Caco-2 (cell line): ENCODE measurements at regions not wholly inside any gene's neighbourhood (a gene's known extent, or its start where the extent isn't known, plus 50 kb on each side); places are given as distances from the start of the nearest gene placed in this dataset.

ENCODE experiments used
- BruUV-seq: library from RNA; stranded (reverse); fragments of 400-500 nt; replicated peaks from 2 replicates; lab custom pipeline; 2021; lab: Mats Ljungman, UMichigan
- CTCF ChIA-PET: fragments of 300-600 bp; sonication (Branson Sonifier 250); formaldehyde crosslinking; loops from one replicate; lab custom pipeline; 2022; ENCODE audit warnings: antibody characterized with exemption; lab: Charles Lee
- POLR2A ChIA-PET: fragments of 300-600 bp; sonication (Branson Sonifier 250); formaldehyde crosslinking; loops from one replicate; lab custom pipeline; 2022; ENCODE audit warnings: antibody characterized with exemption; lab: Charles Lee
- DNase-seq, 2 experiments: peaks; one replicate each; pipeline versions ENCODE4 v3.0.0 to v3.0.0-alpha.2; 2020 to 2022
- H3K27me3 ChIP-seq: replicated peaks from 2 replicates; pipeline ENCODE4 v1.6.0; 2011; ENCODE audit warnings: low read length; ENCODE audit not compliant: control insufficient read depth, insufficient read depth
- H3K36me3 ChIP-seq: 2 replicates; pipeline ENCODE4 v1.5.1; 2011; ENCODE audit warnings: low read length; ENCODE audit not compliant: control insufficient read depth, insufficient read depth
- H3K4me1 ChIP-seq: fragments of 250-450 bp; sonication (Bioruptor Pico); 2 replicates; pipeline ENCODE4 v1.5.1; 2020; ENCODE audit warnings: mild to moderate bottlenecking
- H3K4me3 ChIP-seq: 2 replicates; pipeline ENCODE4 v1.5.1; 2011; ENCODE audit warnings: low read depth, mild to moderate bottlenecking, control low read depth, low read length
- H3K9me3 ChIP-seq: fragments of 250-450 bp; sonication (Bioruptor Pico); 2 replicates; pipeline ENCODE4 v1.5.1; 2020; ENCODE audit warnings: mild to moderate bottlenecking, moderate library complexity
- H3K27ac Mint-ChIP-seq: one replicate; pipeline ENCODE4 v1.8.0; 2022; ENCODE audit warnings: mixed read lengths; ENCODE audit not compliant: unreplicated experiment
- H3K27me3 Mint-ChIP-seq: one replicate; pipeline ENCODE4 v1.8.0; 2022; ENCODE audit warnings: mixed read lengths; ENCODE audit not compliant: insufficient read depth, unreplicated experiment
- H3K36me3 Mint-ChIP-seq: one replicate; pipeline ENCODE4 v1.8.0; 2022; ENCODE audit warnings: mild to moderate bottlenecking, mixed read lengths; ENCODE audit not compliant: insufficient read depth, unreplicated experiment
- H3K4me1 Mint-ChIP-seq: one replicate; pipeline ENCODE4 v1.8.0; 2022; ENCODE audit warnings: low read depth, mixed read lengths; ENCODE audit not compliant: unreplicated experiment
- H3K4me3 Mint-ChIP-seq: one replicate; pipeline ENCODE4 v1.8.0; 2022; ENCODE audit warnings: mild to moderate bottlenecking, moderate library complexity, mixed read lengths; ENCODE audit not compliant: unreplicated experiment
- H3K9me3 Mint-ChIP-seq: one replicate; pipeline ENCODE4 v1.8.0; 2022; ENCODE audit warnings: mixed read lengths; ENCODE audit not compliant: unreplicated experiment
- intact Hi-C: fragments of 100-400 bp; cut with micrococcal nuclease; formaldehyde crosslinking; loops from one replicate; pipeline ENCODE4 v1.10.0; 2022; ENCODE audit not compliant: unreplicated experiment
- TF ChIP-seq, protein P1 (sequence below), 2 experiments: fragments of 200-600 bp in 1 of 2; IDR thresholded peaks; 1 replicate in 1 of 2; 2 replicates in 1 of 2; pipeline versions ENCODE4 v1.5.1 to v1.8.0; 2011 to 2022; ENCODE audit warnings: antibody characterized with exemption in 1 of 2, control low read depth in 1 of 2, inconsistent platforms in 1 of 2, low read depth in 1 of 2, low read length in 1 of 2, mild to moderate bottlenecking in 1 of 2, moderate library complexity in 1 of 2; ENCODE audit not compliant: insufficient read depth in 1 of 2, severe bottlenecking in 1 of 2, unreplicated experiment in 1 of 2

DNA sequence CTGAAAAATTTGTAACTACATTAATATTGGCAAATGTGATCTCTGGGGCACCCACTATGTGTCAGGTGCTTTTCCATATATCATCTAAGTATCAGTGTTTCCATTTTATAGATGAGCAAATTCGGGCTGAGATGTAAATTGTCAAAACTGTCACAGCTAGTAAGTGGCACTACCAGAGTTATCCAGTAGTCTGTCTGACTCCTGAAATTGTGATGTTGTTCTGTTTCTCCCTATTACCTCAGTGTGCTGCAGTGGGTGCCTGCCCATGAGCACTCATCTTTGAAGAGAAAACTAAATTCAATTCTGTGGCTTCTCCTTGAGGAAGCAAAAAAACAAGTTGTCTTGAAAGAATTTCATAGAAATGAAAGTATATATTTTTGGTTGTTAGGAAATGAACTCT is 467.4 kb upstream of the FANCL start:
- Histone ChIP-seq H3K4me1 (no peaks in the 10 kb centered on the region), H3K4me3 (no peak overlapping the region), H3K36me3 (no peaks in the 10 kb centered on the region), H3K9me3 (no peaks in the 10 kb centered on the region), H3K27me3 (no peaks in the 10 kb centered on the region)
- no peak for DNase-seq
- Mint-ChIP-seq H3K27me3 (peaks cover 9% of the 10 kb centered on the region), H3K4me1 (no peaks in the 10 kb centered on the region), H3K4me3 (no peak overlapping the region), H3K27ac (no peak overlapping the region), H3K9me3 (no peaks in the 10 kb centered on the region), H3K36me3 (no peaks in the 10 kb centered on the region)
- CTCF ChIA-PET: no interaction called here
- no TSS peak for BruUV-seq
- POLR2A ChIA-PET: no interaction called here
- TF ChIP-seq, protein P1, sequence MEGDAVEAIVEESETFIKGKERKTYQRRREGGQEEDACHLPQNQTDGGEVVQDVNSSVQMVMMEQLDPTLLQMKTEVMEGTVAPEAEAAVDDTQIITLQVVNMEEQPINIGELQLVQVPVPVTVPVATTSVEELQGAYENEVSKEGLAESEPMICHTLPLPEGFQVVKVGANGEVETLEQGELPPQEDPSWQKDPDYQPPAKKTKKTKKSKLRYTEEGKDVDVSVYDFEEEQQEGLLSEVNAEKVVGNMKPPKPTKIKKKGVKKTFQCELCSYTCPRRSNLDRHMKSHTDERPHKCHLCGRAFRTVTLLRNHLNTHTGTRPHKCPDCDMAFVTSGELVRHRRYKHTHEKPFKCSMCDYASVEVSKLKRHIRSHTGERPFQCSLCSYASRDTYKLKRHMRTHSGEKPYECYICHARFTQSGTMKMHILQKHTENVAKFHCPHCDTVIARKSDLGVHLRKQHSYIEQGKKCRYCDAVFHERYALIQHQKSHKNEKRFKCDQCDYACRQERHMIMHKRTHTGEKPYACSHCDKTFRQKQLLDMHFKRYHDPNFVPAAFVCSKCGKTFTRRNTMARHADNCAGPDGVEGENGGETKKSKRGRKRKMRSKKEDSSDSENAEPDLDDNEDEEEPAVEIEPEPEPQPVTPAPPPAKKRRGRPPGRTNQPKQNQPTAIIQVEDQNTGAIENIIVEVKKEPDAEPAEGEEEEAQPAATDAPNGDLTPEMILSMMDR (IDR thresholded peaks at IDR 0.05; ENCODE audit: insufficient read depth in 1 of 2, low read depth in 1 of 2, low read length in 1 of 2, severe bottlenecking in 1 of 2, unreplicated experiment in 1 of 2): no peak
- intact Hi-C loops: no loop called here

DNA sequence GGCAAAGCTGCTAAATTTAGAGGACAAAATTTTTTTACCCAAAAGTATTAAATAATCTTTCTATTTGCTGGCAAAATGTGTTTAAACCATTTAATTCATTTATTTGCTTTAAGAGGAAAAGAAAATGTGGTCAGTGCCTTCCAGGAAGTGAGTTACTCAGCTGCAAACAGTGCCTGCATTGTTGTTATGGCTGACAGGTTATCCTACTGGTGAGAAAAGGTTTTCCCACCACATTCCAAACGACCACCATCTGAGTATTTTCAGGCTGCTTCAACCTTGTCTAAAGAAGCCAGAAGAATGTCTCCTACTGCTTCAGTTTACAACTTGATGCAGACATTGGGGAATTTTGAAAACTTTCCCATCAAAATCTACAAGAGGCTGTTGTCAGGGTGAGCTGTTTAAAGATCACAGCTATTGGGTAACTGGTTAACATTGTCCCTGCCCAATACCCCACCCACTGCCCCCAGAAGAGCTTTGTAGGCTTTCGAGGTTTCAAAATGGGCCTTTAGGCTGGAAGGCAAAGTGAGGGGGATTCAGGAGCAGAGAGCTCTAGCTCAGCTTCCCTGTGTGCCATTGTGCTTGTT is 461.3 kb upstream of the FANCL start:
- H3K9me3 Mint-ChIP-seq: no peaks in the 10 kb centered on the region
- H3K27me3 Mint-ChIP-seq: peaks cover 5% of the 10 kb centered on the region
- Histone ChIP-seq H3K27me3 (no peaks in the 10 kb centered on the region), H3K4me3 (no peak overlapping the region), H3K4me1 (no peaks in the 10 kb centered on the region), H3K9me3 (no peaks in the 10 kb centered on the region), H3K36me3 (no peaks in the 10 kb centered on the region)
- no peak overlapping the region for H3K4me3 Mint-ChIP-seq
- no TSS peak for BruUV-seq
- H3K27ac Mint-ChIP-seq: no peak overlapping the region
- no peaks in the 10 kb centered on the region for H3K36me3 Mint-ChIP-seq
- DNase-seq: no peak
- no peaks in the 10 kb centered on the region for H3K4me1 Mint-ChIP-seq
- POLR2A ChIA-PET: no interaction called here
- TF ChIP-seq, protein P1 (IDR thresholded peaks at IDR 0.05; ENCODE audit: insufficient read depth in 1 of 2, low read depth in 1 of 2, low read length in 1 of 2, severe bottlenecking in 1 of 2, unreplicated experiment in 1 of 2): no peak
- CTCF ChIA-PET: no interaction called here
- intact Hi-C loops: no loop called here

DNA sequence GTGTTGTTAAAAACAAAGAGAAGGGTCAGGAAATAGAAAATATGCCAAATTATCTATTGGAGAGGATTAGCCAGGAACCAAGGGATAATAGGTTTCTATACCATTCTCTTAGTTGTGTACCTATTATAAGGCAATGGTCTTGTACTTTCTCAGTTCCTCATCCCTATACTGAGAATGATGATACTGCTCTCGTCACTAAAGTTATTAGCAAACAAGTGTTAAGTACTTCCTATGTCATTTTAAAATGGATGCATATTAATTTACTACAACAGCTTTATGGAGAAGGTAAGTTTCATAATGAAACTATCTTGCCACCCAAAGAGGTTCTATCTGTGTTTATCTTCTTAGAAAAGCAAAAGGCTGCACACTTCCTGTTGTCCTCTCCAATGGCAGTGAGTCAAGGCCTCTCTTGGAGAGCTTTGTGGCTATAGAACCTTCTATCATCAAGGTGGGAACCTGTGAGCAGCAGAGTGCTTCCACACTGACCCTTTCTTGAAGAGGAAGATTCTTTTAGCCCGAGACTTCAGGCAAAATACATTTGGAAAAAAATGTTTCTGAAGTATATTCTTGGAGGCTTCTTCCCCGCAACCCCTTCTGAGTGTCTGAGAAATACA is 460.7 kb upstream of the FANCL start:
- Mint-ChIP-seq H3K27ac (no peak overlapping the region), H3K4me1 (no peaks in the 10 kb centered on the region), H3K36me3 (no peaks in the 10 kb centered on the region), H3K9me3 (no peaks in the 10 kb centered on the region), H3K27me3 (peaks cover 5% of the 10 kb centered on the region), H3K4me3 (no peak overlapping the region)
- Histone ChIP-seq H3K4me1 (no peaks in the 10 kb centered on the region), H3K27me3 (no peaks in the 10 kb centered on the region), H3K9me3 (no peaks in the 10 kb centered on the region), H3K4me3 (no peak overlapping the region), H3K36me3 (no peaks in the 10 kb centered on the region)
- TF ChIP-seq, protein P1 (IDR thresholded peaks at IDR 0.05; ENCODE audit: insufficient read depth in 1 of 2, low read depth in 1 of 2, low read length in 1 of 2, severe bottlenecking in 1 of 2, unreplicated experiment in 1 of 2): no peak
- intact Hi-C loops: no loop called here
- BruUV-seq: no TSS peak
- no peak for DNase-seq
- ChIA-PET CTCF (no interaction called here), POLR2A (no interaction called here)
